Lung (tissue), 11 donors: ENCODE measurements at regions not wholly inside any gene's neighbourhood (a gene's known extent, or its start where the extent isn't known, plus 50 kb on each side); places are given as distances from the start of the nearest gene placed in this dataset.
"Not testable (repeated sequence)": the region's sequence is repeated elsewhere in the genome, so short reads cannot be mapped to it uniquely, and the experiment has no call there.

ENCODE experiments used
- ATAC-seq: fragments of 200-7000 bp; cut with Tn5 transposase; one replicate; pipeline ENCODE4 v1.9.1; 2020; ENCODE audit warnings: moderate number of reproducible peaks; ENCODE audit not compliant: insufficient read depth, low FRiP score
- DNase-seq, 3 donors: peaks; one replicate each; pipeline ENCODE4 v3.0.0-alpha.2; 2013 to 2017
- H3K27ac ChIP-seq, 2 donors: one replicate each; pipeline ENCODE4 v1.5.1; 2013; ENCODE audit warnings: mild to moderate bottlenecking in 2 of 2, moderate library complexity in 2 of 2, control low read depth in 1 of 2, inconsistent platforms in 1 of 2, low read depth in 1 of 2, low read length in 1 of 2
- H3K27me3 ChIP-seq, 3 donors: one replicate each; pipeline ENCODE4 v1.5.1; 2013; ENCODE audit warnings: low read length in 2 of 3; ENCODE audit not compliant: control insufficient read depth in 3 of 3, insufficient read depth in 3 of 3
- H3K36me3 ChIP-seq, 4 donors: one replicate each; pipeline ENCODE4 v1.5.1; 2013; ENCODE audit warnings: low read length in 4 of 4, mild to moderate bottlenecking in 1 of 4, moderate library complexity in 1 of 4; ENCODE audit not compliant: control insufficient read depth in 4 of 4, insufficient read depth in 4 of 4
- H3K4me1 ChIP-seq, 5 donors: one replicate each; pipeline ENCODE4 v1.5.1; 2013; ENCODE audit warnings: low read length in 5 of 5, mild to moderate bottlenecking in 2 of 5, moderate library complexity in 1 of 5; ENCODE audit not compliant: control insufficient read depth in 5 of 5, insufficient read depth in 5 of 5
- H3K4me3 ChIP-seq: one replicate; pipeline ENCODE4 v1.5.1; 2013; ENCODE audit warnings: mild to moderate bottlenecking, control low read depth, moderate library complexity
- H3K9ac ChIP-seq, 2 donors: one replicate each; pipeline ENCODE4 v1.5.1; 2013; ENCODE audit warnings: low read length in 2 of 2, control low read depth in 1 of 2; ENCODE audit not compliant: insufficient read depth in 1 of 2
- H3K9me3 ChIP-seq, 4 donors: one replicate each; pipeline ENCODE4 v1.5.1; 2013; ENCODE audit warnings: low read length in 3 of 4, mild to moderate bottlenecking in 1 of 4, moderate library complexity in 1 of 4; ENCODE audit not compliant: control insufficient read depth in 4 of 4, insufficient read depth in 3 of 4
- CTCF ChIP-seq: IDR thresholded peaks from 2 replicates; pipeline ENCODE4 v1.5.1; 2012; ENCODE audit warnings: mild to moderate bottlenecking; ENCODE audit errors: control extremely low read depth, extremely low read depth
- WGBS, 2 donors: extraction: QIAGEN DNeasy Blood & Tissue Kit; methylation state at CpG; one replicate each; pipeline ENCODE4 v1.1.7; 2013; 5-methylcytosine and 5-hydroxymethylcytosine counted together
- donor health status: control.
- donor health status: control.
- donor health status: Bipolar disorder and iron deficiency.
- donor health status: healthy.
- donor health status: DM: yes; HTN: yes; CAD: no.

- no peak for TF ChIP-seq CTCF
- H3K27me3 ChIP-seq = peaks cover 0 to 14% (median 2%) of the 10 kb centered on the region in 3 donors
- DNase-seq (no peak), ATAC-seq (no peak)
- H3K36me3 ChIP-seq = no peaks in the 10 kb centered on the region
- WGBS, 2 donors = 53 to 86% methylated on average over 2 of the region's 2 CpGs
- no peaks in the 10 kb centered on the region for H3K4me1 ChIP-seq
- H3K9me3 ChIP-seq = no peaks in the 10 kb centered on the region
- no peak overlapping the region for H3K27ac ChIP-seq
- no peak overlapping the region for H3K4me3 ChIP-seq
- H3K9ac ChIP-seq = no peak overlapping the region
Measured at GRCh38 chrX:97898798-97899197, 1015.1 kb downstream of the RPA4 start.

GRCh38 chrX:97907791-97908190 lies 1024.1 kb downstream of the RPA4 start:
- Histone ChIP-seq H3K27ac (no peak overlapping the region), H3K4me3 (no peak overlapping the region), H3K36me3 (no peaks in the 10 kb centered on the region), H3K4me1 (no peaks in the 10 kb centered on the region), H3K27me3 (peaks cover 0 to 2% (median 2%) of the 10 kb centered on the region in 3 donors), H3K9me3 (peaks cover 0 to 2% (median 0%) of the 10 kb centered on the region in 4 donors), H3K9ac (no peak overlapping the region)
- TF ChIP-seq CTCF = no peak
- DNase-seq = no peak
- ATAC-seq = no peak
- WGBS, 2 donors = 92 to 95% methylated on average over 1 of the region's 1 CpG

- DNase-seq (no peak), ATAC-seq (no peak)
- WGBS, 2 donors = 25 to 53% methylated on average over 3 of the region's 3 CpGs
- Histone ChIP-seq H3K9ac (no peak overlapping the region), H3K9me3 (peaks cover 0 to 2% (median 0%) of the 10 kb centered on the region in 4 donors), H3K27ac (no peak overlapping the region), H3K4me3 (no peak overlapping the region), H3K27me3 (peaks cover 0 to 2% (median 2%) of the 10 kb centered on the region in 3 donors), H3K36me3 (no peaks in the 10 kb centered on the region), H3K4me1 (no peaks in the 10 kb centered on the region)
- TF ChIP-seq CTCF = no peak
Measured at GRCh38 chrX:97909245-97909644, 1025.5 kb downstream of the RPA4 start.

- not testable (repeated sequence) for ATAC-seq, H3K9ac ChIP-seq, H3K4me1 ChIP-seq, H3K4me3 ChIP-seq, H3K27ac ChIP-seq, DNase-seq, H3K36me3 ChIP-seq, H3K27me3 ChIP-seq, H3K9me3 ChIP-seq
- 92 to 97% methylated on average over 10 of the region's 10 CpGs for WGBS, 2 donors
Measured at GRCh38 chrX:97915390-97915789, 1031.7 kb downstream of the RPA4 start.

DNA sequence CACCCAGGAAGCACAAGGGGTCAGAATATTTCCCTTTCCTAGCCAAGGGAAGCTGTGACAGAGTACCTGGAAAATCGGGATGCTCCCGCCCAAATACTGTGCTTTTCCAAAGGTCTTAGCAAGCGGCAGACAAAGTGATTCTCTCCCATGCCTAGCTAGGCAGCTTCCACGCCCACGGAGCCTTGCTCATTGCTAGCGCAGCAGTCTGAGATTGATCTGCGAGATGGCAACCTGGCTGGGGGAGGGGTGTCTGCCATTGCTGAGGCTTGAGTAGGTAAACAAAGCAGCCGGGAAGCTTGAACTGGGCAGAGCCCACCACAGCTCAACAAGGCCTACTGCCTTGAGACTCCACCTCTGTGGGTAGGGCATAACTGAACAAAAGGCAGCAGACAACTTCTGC lies 1037.5 kb downstream of the RPA4 start:
- not testable (repeated sequence) for H3K36me3 ChIP-seq, ATAC-seq, DNase-seq, H3K27ac ChIP-seq, H3K9me3 ChIP-seq, H3K4me3 ChIP-seq, H3K9ac ChIP-seq, H3K27me3 ChIP-seq, H3K4me1 ChIP-seq
- 82 to 92% methylated on average over 6 to 8 of the region's 8 CpGs for WGBS, 2 donors
